Tongue (tissue), 1 donor: ENCODE measurements at regions not wholly inside any gene's neighbourhood (a gene's known extent, or its start where the extent isn't known, plus 50 kb on each side); places are given as distances from the start of the nearest gene placed in this dataset.

Experiments
- DNase-seq: peaks from one replicate; pipeline ENCODE4 v3.0.0-alpha.2; 2015

DNA sequence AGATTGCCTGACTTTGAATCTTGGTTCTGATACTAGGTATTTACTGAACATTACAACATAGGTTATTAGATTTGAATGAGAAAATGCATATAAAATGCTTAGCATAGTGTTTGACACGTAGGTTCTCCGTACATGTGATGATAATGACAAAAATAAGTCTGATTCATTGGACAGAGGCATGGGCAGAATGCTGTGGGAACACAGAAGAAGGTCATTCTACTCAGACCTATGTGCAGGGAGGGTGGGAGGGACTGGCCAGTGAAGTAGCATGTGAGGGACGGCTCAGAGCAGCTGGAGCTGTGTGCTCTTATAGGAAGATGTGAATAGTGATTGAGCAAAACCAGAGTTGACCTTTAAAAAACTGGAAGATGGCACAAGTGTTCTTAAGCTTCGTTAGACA is 256.8 kb upstream of the RAG2 start:
- no peak for DNase-seq

DNA sequence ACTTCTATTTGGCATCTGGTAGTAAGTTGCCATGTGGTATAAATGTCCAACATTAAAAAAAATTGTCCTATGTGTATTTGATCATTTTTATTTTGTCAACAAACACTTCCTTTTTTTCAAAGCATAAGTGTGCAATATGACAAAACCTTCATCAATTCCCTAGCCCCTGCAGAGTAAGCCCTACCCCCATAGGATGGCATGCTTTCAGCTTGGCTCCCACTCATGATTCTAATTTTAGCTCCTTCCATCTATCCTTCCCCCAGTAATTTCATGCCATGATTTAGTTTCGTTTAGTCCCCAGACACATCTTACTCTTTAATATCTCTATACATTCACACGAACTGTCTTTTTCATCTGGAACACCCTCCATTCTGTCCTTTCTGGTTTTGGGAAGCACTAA is 250.6 kb upstream of the RAG2 start:
- no peak for DNase-seq

- DNase-seq, result no peak
Observed at GRCh38 chr11:36840378-36840777, 242.3 kb upstream of the RAG2 start.

GRCh38 chr11:36837831-36838437 is 239.9 kb upstream of the RAG2 start:
- no peak for DNase-seq

DNA sequence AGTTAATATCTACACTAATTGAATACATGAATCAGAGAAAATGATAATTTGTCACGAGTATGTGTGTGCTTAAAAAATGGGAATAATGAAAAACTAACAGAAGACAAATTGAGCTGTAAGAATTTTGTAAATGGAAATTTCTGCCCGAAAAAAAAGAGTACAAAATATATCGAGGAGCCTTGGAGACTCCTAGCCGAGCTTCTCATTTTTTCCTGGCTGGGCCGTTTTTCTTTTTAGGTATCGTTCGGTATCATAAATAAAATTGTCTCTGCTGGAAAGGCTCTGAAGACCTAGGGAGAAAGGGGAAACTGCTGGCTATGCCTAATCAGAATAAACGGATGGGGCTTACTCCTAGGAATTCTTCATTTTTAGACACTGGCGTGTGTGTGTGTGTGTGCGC is 227.2 kb upstream of the RAG2 start:
- no peak for DNase-seq

DNA sequence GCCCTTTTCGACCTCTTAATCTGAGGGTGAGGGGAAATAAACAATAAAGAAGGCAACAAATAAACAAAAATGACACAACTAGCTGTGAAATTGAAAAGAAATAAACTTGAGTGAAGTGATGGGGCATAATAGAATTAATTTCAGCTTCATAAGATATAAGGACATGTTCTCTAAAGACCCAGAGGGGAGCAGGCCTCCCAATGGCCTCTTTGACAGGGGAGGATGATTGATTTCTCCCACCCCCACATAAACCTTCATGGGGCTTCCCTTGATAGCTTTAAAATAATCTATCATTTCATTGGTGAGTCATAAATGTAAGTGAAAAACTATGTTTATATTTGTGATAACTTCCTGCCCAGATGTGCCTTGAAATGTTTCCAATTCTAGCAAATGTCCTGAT is 226.3 kb upstream of the RAG2 start:
- DNase-seq, result no peak

GRCh38 chr11:36822829-36823228 is 224.8 kb upstream of the RAG2 start:
- DNase-seq, result no peak

DNA sequence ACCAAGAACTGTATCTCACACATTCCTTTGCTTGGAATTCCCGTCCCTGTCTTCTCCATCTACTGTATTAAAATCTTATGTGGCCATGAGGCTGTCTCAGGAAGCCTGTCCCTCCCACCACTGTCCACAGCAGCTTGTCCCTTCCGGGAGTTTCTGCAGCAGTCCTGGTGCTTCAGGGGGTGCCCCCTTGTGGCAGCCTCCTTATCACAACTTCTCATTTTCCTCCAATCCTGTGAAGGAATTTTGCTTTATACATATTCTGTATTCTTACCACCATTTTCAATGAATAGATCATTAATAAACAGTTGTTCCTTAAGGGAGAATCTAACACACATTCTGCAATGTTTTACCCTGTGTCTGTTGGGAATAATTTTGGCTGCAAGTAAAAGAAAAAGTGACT is 220.4 kb upstream of the RAG2 start:
- DNase-seq, result no peak

DNA sequence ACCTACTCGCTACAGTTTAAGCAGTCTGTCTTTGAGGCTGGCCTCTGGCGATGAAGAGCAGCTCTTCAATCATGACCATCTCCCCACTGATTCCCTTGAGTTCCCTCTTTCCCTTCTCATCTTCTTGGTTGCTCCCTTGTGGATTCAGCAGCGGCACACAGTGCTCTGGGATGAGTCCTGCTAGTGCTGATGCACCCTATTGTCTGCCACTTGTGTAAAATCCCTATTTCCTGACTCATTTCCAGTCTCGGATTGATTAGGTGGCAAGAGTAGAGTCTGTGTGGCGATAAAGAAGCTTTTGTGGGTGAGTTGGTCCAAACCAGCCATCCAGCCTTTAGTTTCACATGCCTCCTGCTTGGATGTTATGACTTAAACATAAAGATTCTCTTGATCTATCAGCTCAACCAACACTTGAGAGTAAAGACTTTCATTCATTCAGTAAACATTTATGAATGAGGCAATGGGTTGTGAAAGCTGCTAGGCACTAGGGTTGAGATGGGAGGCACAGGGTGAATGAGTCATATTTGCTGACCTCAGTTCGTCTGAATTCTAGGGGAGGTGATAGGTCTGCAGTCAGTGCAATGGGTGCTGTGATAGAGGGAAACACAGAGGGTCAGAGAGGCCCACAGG is 219.4 kb upstream of the RAG2 start:
- DNase-seq, result no peak

- no peak for DNase-seq
Observed at GRCh38 chr11:36809303-36809702, 211.3 kb upstream of the RAG2 start.

- DNase-seq, result no peak
Observed at GRCh38 chr11:36807871-36808270, 209.8 kb upstream of the RAG2 start.

DNA sequence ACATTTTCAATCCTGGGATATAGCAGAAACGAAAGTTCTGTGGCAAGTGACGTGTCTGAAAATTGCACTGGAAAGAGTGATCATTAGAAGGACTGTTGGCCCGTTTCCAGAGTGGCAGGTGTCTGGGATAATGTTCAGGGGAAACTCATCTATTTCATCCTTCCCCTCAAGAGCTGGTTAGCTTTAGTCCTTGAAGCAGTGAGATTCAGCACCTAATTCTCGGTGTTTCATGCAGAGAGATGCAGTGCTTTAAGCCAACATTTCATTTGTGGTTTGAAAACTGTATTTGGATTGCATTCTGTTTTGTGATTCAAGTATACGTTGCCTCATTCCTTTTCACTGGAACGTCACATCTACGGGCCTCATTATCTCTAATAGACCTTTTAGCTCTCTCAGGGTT is 205.0 kb upstream of the RAG2 start:
- peak; percentile 45 for DNase-seq

- peak; percentile 54 for DNase-seq
Observed at GRCh38 chr11:36792996-36793914, 195.2 kb upstream of the RAG2 start.

GRCh38 chr11:36791957-36792356 is 193.9 kb upstream of the RAG2 start:
- DNase-seq, result no peak

GRCh38 chr11:36790526-36790925 is 192.5 kb upstream of the RAG2 start:
- peak; percentile 31 for DNase-seq

DNA sequence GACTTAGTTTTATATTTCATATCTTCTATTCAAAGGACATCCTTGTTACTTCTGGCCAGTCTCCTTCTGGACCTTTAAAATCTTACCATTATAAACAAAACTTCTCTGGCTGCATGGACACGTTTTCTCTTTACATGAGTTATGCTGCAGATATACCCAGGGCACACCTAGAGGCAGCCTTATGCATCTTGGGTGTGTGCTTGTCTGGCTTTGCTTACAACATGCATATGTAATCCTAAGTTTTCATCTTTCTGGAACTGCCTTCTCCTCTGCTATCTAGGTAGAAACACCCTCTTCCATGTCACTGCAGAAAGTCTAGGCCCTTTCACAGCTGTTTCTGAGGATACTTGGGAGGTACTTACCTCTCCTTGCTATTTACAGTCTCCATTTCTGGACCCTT is 185.8 kb upstream of the RAG2 start:
- DNase-seq, result no peak

DNA sequence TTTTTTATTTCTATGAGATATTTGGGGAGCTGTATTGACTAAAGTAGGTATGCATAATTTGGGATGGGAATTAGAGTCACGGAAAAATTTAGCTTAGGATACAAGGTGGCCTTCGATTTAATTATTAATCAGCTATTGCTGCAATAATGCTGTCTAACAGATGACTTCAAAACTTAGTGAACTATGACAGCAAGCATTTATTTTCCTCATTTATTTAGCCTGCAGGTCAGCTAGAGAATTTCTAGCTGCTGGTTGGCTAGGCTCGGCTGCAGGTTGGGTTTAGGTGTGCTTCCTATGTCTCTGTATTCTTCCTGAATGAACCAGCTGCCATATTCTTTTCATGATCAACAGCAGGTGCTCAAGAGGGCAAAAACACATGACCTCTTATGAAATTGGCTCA is 181.8 kb upstream of the RAG2 start:
- no peak for DNase-seq

- DNase-seq, result peak; percentile 78
Observed at GRCh38 chr11:36777311-36777710, 179.3 kb upstream of the RAG2 start.

DNA sequence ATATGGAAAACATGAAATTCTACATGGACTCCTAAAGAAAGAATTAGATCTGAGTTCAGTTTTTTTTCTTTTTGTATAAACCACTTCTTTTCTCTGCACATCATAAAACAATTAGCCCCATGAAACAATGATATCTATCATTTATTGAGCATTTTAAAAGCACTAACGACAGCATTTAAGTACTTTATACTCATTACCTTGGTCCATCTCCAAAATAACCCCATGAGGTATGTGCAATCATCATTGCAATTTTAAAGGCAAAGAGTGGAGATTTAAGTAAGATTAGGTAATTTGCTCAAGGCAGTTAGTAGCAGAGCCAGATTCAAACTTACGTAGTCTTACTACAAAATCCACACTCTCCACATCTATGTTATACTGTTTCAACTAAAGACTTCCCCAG is 177.7 kb upstream of the RAG2 start:
- DNase-seq, result no peak

DNA sequence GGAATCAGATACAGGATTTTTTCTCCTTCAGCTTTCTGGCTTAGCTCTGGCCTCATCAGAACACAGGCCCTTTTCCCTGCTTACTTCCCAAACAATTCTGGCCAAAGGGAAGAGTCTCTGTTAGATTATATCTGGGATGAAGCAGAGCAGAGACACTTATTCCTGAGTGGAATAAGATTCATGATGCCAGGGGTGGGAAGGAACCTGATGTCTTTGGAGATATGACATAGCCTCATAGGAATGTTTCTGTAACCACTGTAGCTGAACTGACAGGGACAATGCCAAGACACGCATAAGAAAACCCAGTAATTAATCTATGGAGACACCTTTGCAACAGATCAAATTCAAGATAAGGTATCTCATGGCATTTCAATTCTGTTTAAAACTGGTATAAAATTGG is 177.1 kb upstream of the RAG2 start:
- no peak for DNase-seq

GRCh38 chr11:36774603-36775002 is 176.6 kb upstream of the RAG2 start:
- DNase-seq, result no peak

DNA sequence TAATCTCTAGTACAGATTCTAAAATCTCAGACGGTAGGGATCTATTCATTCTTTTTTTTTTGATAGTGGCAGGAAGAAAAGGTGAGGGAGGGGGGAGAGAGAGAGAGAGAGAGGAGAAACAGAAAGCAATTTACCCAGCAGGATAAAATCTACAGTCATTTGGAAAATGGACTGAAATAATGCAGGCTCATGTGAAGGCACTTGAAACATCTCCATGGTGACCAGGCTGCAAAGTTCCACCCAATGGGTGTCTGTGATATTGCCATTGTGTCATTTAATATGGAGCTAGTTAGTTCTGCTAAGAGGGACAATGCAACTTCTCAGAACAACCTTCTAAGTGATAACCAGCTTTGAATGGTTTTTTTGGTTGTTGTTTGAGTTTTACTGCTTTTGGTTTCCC is 165.2 kb upstream of the RAG2 start:
- no peak for DNase-seq

- DNase-seq, result no peak
Observed at GRCh38 chr11:36757075-36757474, 159.0 kb upstream of the RAG2 start.

GRCh38 chr11:36753960-36754359 is 155.9 kb upstream of the RAG2 start:
- DNase-seq, result no peak
